ENCODE measurements at regions not wholly inside any gene's neighbourhood (a gene's known extent, or its start where the extent isn't known, plus 50 kb on each side); places are given as distances from the start of the nearest gene placed in this dataset.

GRCh38 chr18:42401131-42401673 lies 446.2 kb downstream of the PIK3C3 start:
- DNase-seq (ENCODE audit: low spot score) = no peak

GRCh38 chr18:42404151-42404550 lies 449.1 kb downstream of the PIK3C3 start:
- DNase-seq (ENCODE audit: low spot score) = no peak

GRCh38 chr18:42409005-42409404 lies 454.0 kb downstream of the PIK3C3 start:
- no peak for DNase-seq (ENCODE audit: low spot score)

- DNase-seq (ENCODE audit: low spot score) = no peak
These were observed 457.2 kb downstream of the PIK3C3 start for GRCh38 chr18:42412281-42412680.

- DNase-seq (ENCODE audit: low spot score) = no peak
These were observed 457.9 kb downstream of the PIK3C3 start for GRCh38 chr18:42412896-42413295.

- no peak for DNase-seq (ENCODE audit: low spot score)
These were observed 458.8 kb downstream of the PIK3C3 start for GRCh38 chr18:42413870-42414269.

- no peak for DNase-seq (ENCODE audit: low spot score)
These were observed 459.9 kb downstream of the PIK3C3 start for GRCh38 chr18:42414756-42415454.

- DNase-seq (ENCODE audit: low spot score) = no peak
These were observed 462.2 kb downstream of the PIK3C3 start for GRCh38 chr18:42417189-42417588.

GRCh38 chr18:42418121-42418520 lies 463.1 kb downstream of the PIK3C3 start:
- no peak for DNase-seq (ENCODE audit: low spot score)

GRCh38 chr18:42425025-42425424 lies 470.0 kb downstream of the PIK3C3 start:
- DNase-seq (ENCODE audit: low spot score) = no peak

GRCh38 chr18:42426496-42427015 lies 471.5 kb downstream of the PIK3C3 start:
- DNase-seq (ENCODE audit: low spot score) = no peak

GRCh38 chr18:42429196-42429595 lies 474.2 kb downstream of the PIK3C3 start:
- no peak for DNase-seq (ENCODE audit: low spot score)

- DNase-seq (ENCODE audit: low spot score) = no peak
These were observed 481.3 kb downstream of the PIK3C3 start for GRCh38 chr18:42436222-42436765.

- DNase-seq (ENCODE audit: low spot score) = no peak
These were observed 482.0 kb downstream of the PIK3C3 start for GRCh38 chr18:42437001-42437400.

GRCh38 chr18:42437646-42438045 lies 482.6 kb downstream of the PIK3C3 start:
- DNase-seq (ENCODE audit: low spot score) = no peak

- DNase-seq (ENCODE audit: low spot score) = no peak
These were observed 487.6 kb downstream of the PIK3C3 start for GRCh38 chr18:42442656-42443055.

- DNase-seq (ENCODE audit: low spot score) = no peak
These were observed 489.3 kb downstream of the PIK3C3 start for GRCh38 chr18:42444349-42444748.

GRCh38 chr18:42445359-42445758 lies 490.3 kb downstream of the PIK3C3 start:
- DNase-seq (ENCODE audit: low spot score) = no peak

- DNase-seq (ENCODE audit: low spot score) = no peak
These were observed 491.2 kb downstream of the PIK3C3 start for GRCh38 chr18:42446195-42446594.

- DNase-seq (ENCODE audit: low spot score) = no peak
These were observed 492.7 kb downstream of the PIK3C3 start for GRCh38 chr18:42447688-42448087.

- DNase-seq (ENCODE audit: low spot score) = no peak
These were observed 503.2 kb downstream of the PIK3C3 start for GRCh38 chr18:42458226-42458625.

- no peak for DNase-seq (ENCODE audit: low spot score)
These were observed 504.8 kb downstream of the PIK3C3 start for GRCh38 chr18:42459873-42460272.

- no peak for DNase-seq (ENCODE audit: low spot score)
These were observed 516.9 kb downstream of the PIK3C3 start for GRCh38 chr18:42471885-42472284.

GRCh38 chr18:42473611-42474010 lies 518.6 kb downstream of the PIK3C3 start:
- DNase-seq (ENCODE audit: low spot score) = no peak

All from LoVo (cell line).